ENCODE measurements at regions not wholly inside any gene's neighbourhood (a gene's known extent, or its start where the extent isn't known, plus 50 kb on each side); places are given as distances from the start of the nearest gene placed in this dataset.
"Not testable (repeated sequence)": the region's sequence is repeated elsewhere in the genome, so short reads cannot be mapped to it uniquely, and the experiment has no call there.

GRCh38 chr3:107925851-107926250 lies 165.0 kb downstream of the CD47 start:
- no peak overlapping the region for H3K27ac ChIP-seq
- peaks cover 4 to 5% of the 10 kb centered on the region in 2 donors for H3K4me1 ChIP-seq (replicated peaks in 1 of 2)
- WGBS, 10 experiments, result 83 to 100% (median 96%) methylated on average over 1 to 5 of the region's 5 CpGs; no CpG with 5 or more reads in 1 of the 10 experiments
- ATAC-seq (replicated peaks in 6 of 8), result no peak
- no peak overlapping the region for H3K4me3 ChIP-seq
- in situ Hi-C loops (cut with MboI; ENCODE audit: low pct_unique_long_range_greater_than_20kb in 2 of 9, low sequenced_read_pairs in 9 of 9, unreplicated experiment in 9 of 9), result no loop called here

- Histone ChIP-seq H3K27ac (no peak overlapping the region), H3K4me1 (replicated peaks in 1 of 2) (no peaks in the 10 kb centered on the region), H3K4me3 (no peak overlapping the region)
- in situ Hi-C loops (cut with MboI; ENCODE audit: low pct_unique_long_range_greater_than_20kb in 2 of 9, low sequenced_read_pairs in 9 of 9, unreplicated experiment in 9 of 9), result no loop called here
- ATAC-seq (replicated peaks in 6 of 8), result peak in 2 of 8 experiments; percentile 34 to 66
- 20 to 80% (median 71%) methylated on average over 1 of the region's 1 CpG; no CpG with 5 or more reads in 7 of the 10 experiments for WGBS, 10 experiments
Measured at GRCh38 chr3:107921038-107921437, 169.8 kb downstream of the CD47 start.

GRCh38 chr3:107920538-107920937 lies 170.3 kb downstream of the CD47 start:
- no peak overlapping the region for H3K4me3 ChIP-seq
- 30 to 100% (median 78%) methylated on average over 1 to 2 of the region's 2 CpGs; no CpG with 5 or more reads in 2 of the 10 experiments for WGBS, 10 experiments
- no peaks in the 10 kb centered on the region for H3K4me1 ChIP-seq (replicated peaks in 1 of 2)
- ATAC-seq (replicated peaks in 6 of 8), result no peak
- in situ Hi-C loops (cut with MboI; ENCODE audit: low pct_unique_long_range_greater_than_20kb in 2 of 9, low sequenced_read_pairs in 9 of 9, unreplicated experiment in 9 of 9), result no loop called here
- no peak overlapping the region for H3K27ac ChIP-seq

- no peaks in the 10 kb centered on the region for H3K4me1 ChIP-seq (replicated peaks in 1 of 2)
- H3K4me3 ChIP-seq, result no peak overlapping the region
- in situ Hi-C loops (cut with MboI; ENCODE audit: low pct_unique_long_range_greater_than_20kb in 2 of 9, low sequenced_read_pairs in 9 of 9, unreplicated experiment in 9 of 9), result no loop called here
- H3K27ac ChIP-seq, result no peak overlapping the region
- ATAC-seq (replicated peaks in 6 of 8), result no peak
- 17 to 93% (median 75%) methylated on average over 1 to 2 of the region's 3 CpGs; no CpG with 5 or more reads in 6 of the 10 experiments for WGBS, 10 experiments
Measured at GRCh38 chr3:107919239-107919638, 171.6 kb downstream of the CD47 start.

- WGBS, 10 experiments, result 57 to 100% (median 88%) methylated on average over 1 to 6 of the region's 6 CpGs; no CpG with 5 or more reads in 1 of the 10 experiments
- Histone ChIP-seq H3K4me1 (replicated peaks in 1 of 2) (no peaks in the 10 kb centered on the region), H3K4me3 (no peak overlapping the region), H3K27ac (no peak overlapping the region)
- no peak for ATAC-seq (replicated peaks in 6 of 8)
- in situ Hi-C loops (cut with MboI; ENCODE audit: low pct_unique_long_range_greater_than_20kb in 2 of 9, low sequenced_read_pairs in 9 of 9, unreplicated experiment in 9 of 9), result no loop called here
Measured at GRCh38 chr3:107916171-107916570, 174.7 kb downstream of the CD47 start.

GRCh38 chr3:107915706-107916105 lies 175.1 kb downstream of the CD47 start:
- no peak for ATAC-seq (replicated peaks in 6 of 8)
- Histone ChIP-seq H3K4me1 (replicated peaks in 1 of 2) (no peaks in the 10 kb centered on the region), H3K27ac (no peak overlapping the region), H3K4me3 (no peak overlapping the region)
- in situ Hi-C loops (cut with MboI; ENCODE audit: low pct_unique_long_range_greater_than_20kb in 2 of 9, low sequenced_read_pairs in 9 of 9, unreplicated experiment in 9 of 9), result no loop called here
- 80 to 100% (median 100%) methylated on average over 1 of the region's 1 CpG; no CpG with 5 or more reads in 1 of the 10 experiments for WGBS, 10 experiments

- no peaks in the 10 kb centered on the region for H3K4me1 ChIP-seq (replicated peaks in 1 of 2)
- in situ Hi-C loops (cut with MboI; ENCODE audit: low pct_unique_long_range_greater_than_20kb in 2 of 9, low sequenced_read_pairs in 9 of 9, unreplicated experiment in 9 of 9), result no loop called here
- H3K4me3 ChIP-seq, result no peak overlapping the region
- no peak overlapping the region for H3K27ac ChIP-seq
- peak in 3 of 8 experiments; percentile 57 to 97 (median 70) for ATAC-seq (replicated peaks in 6 of 8)
Measured at GRCh38 chr3:107913701-107914100, 177.1 kb downstream of the CD47 start.

- Histone ChIP-seq H3K4me1 (replicated peaks in 1 of 2) (no peaks in the 10 kb centered on the region), H3K27ac (no peak overlapping the region), H3K4me3 (no peak overlapping the region)
- ATAC-seq (replicated peaks in 6 of 8), result no peak
- 29 to 90% (median 60%) methylated on average over 1 to 3 of the region's 3 CpGs; no CpG with 5 or more reads in 2 of the 10 experiments for WGBS, 10 experiments
- in situ Hi-C loops (cut with MboI; ENCODE audit: low pct_unique_long_range_greater_than_20kb in 2 of 9, low sequenced_read_pairs in 9 of 9, unreplicated experiment in 9 of 9), result no loop called here
Measured at GRCh38 chr3:107911337-107912000, 179.4 kb downstream of the CD47 start.

- no peak for ATAC-seq (replicated peaks in 6 of 8)
- H3K4me1 ChIP-seq (replicated peaks in 1 of 2), result no peaks in the 10 kb centered on the region
- H3K4me3 ChIP-seq, result no peak overlapping the region
- 20 to 100% (median 70%) methylated on average over 1 to 3 of the region's 4 CpGs; no CpG with 5 or more reads in 3 of the 10 experiments for WGBS, 10 experiments
- in situ Hi-C loops (cut with MboI; ENCODE audit: low pct_unique_long_range_greater_than_20kb in 2 of 9, low sequenced_read_pairs in 9 of 9, unreplicated experiment in 9 of 9), result no loop called here
- H3K27ac ChIP-seq, result no peak overlapping the region
Measured at GRCh38 chr3:107910713-107911259, 180.0 kb downstream of the CD47 start.

- H3K4me1 ChIP-seq (replicated peaks in 1 of 2); ATAC-seq (replicated peaks in 6 of 8); H3K27ac ChIP-seq; in situ Hi-C loops (cut with MboI; ENCODE audit: low pct_unique_long_range_greater_than_20kb in 2 of 9, low sequenced_read_pairs in 9 of 9, unreplicated experiment in 9 of 9); H3K4me3 ChIP-seq: not testable (repeated sequence)
- 40 to 90% (median 86%) methylated on average over 1 to 3 of the region's 3 CpGs; no CpG with 5 or more reads in 1 of the 10 experiments for WGBS, 10 experiments
Measured at GRCh38 chr3:107909583-107909982, 181.2 kb downstream of the CD47 start.

- Histone ChIP-seq H3K27ac (no peak overlapping the region), H3K4me3 (no peak overlapping the region), H3K4me1 (replicated peaks in 1 of 2) (no peaks in the 10 kb centered on the region)
- in situ Hi-C loops (cut with MboI; ENCODE audit: low pct_unique_long_range_greater_than_20kb in 2 of 9, low sequenced_read_pairs in 9 of 9, unreplicated experiment in 9 of 9), result no loop called here
- ATAC-seq (replicated peaks in 6 of 8), result no peak
Measured at GRCh38 chr3:107907996-107908395, 182.8 kb downstream of the CD47 start.

- 33 to 100% (median 77%) methylated on average over 2 to 6 of the region's 6 CpGs for WGBS, 10 experiments
- no peak overlapping the region for H3K4me3 ChIP-seq
- no peaks in the 10 kb centered on the region for H3K4me1 ChIP-seq (replicated peaks in 1 of 2)
- ATAC-seq (replicated peaks in 6 of 8), result peak in 1 of 8 experiments; percentile 32
- no peak overlapping the region for H3K27ac ChIP-seq
- in situ Hi-C loops (cut with MboI; ENCODE audit: low pct_unique_long_range_greater_than_20kb in 2 of 9, low sequenced_read_pairs in 9 of 9, unreplicated experiment in 9 of 9), result no loop called here
Measured at GRCh38 chr3:107904536-107905066, 186.2 kb downstream of the CD47 start.

GRCh38 chr3:107899990-107900651 lies 190.7 kb downstream of the CD47 start:
- Histone ChIP-seq H3K27ac (no peak overlapping the region), H3K4me3 (no peak overlapping the region), H3K4me1 (replicated peaks in 1 of 2) (peaks cover 6 to 15% of the 10 kb centered on the region in 2 donors)
- ATAC-seq (replicated peaks in 6 of 8), result peak in 2 of 8 experiments; percentile 65 to 68
- in situ Hi-C loops (cut with MboI; ENCODE audit: low pct_unique_long_range_greater_than_20kb in 2 of 9, low sequenced_read_pairs in 9 of 9, unreplicated experiment in 9 of 9), result no loop called here
- WGBS, 10 experiments, result 20 to 86% (median 64%) methylated on average over 1 to 4 of the region's 4 CpGs
